Breast epithelium (tissue), 3 donors: ENCODE measurements at regions not wholly inside any gene's neighbourhood (a gene's known extent, or its start where the extent isn't known, plus 50 kb on each side); places are given as distances from the start of the nearest gene placed in this dataset.

Source experiments
- CTCF ChIP-seq, 3 donors: fragments of 450-650 bp; IDR thresholded peaks; one replicate each; pipeline ENCODE4 v1.5.1; 2016 to 2017; ENCODE audit warnings: antibody characterized with exemption in 3 of 3, mild to moderate bottlenecking in 3 of 3, moderate library complexity in 3 of 3
- POLR2AphosphoS5 ChIP-seq, 3 donors: sonication (generic); formaldehyde crosslinking; IDR thresholded peaks; one replicate each; pipeline ENCODE4 v1.6.1; 2017; ENCODE audit warnings: antibody characterized with exemption in 3 of 3

- no peak for TF ChIP-seq POLR2AphosphoS5 (IDR thresholded peaks at IDR 0.05)
- no peak for TF ChIP-seq CTCF (IDR thresholded peaks at IDR 0.05)
Measured at GRCh38 chr3:176787506-176787905, 409.8 kb downstream of the TBL1XR1 start.
